HepG2 (cell line): ENCODE measurements at regions not wholly inside any gene's neighbourhood (a gene's known extent, or its start where the extent isn't known, plus 50 kb on each side); places are given as distances from the start of the nearest gene placed in this dataset.
"Not testable (repeated sequence)": the region's sequence is repeated elsewhere in the genome, so short reads cannot be mapped to it uniquely, and the experiment has no call there.

Source experiments
- ATAC-seq: fragments of 200-7000 bp; cut with Tn5 transposase; 3 replicates; pipeline ENCODE4 v1.9.1; 2020; ENCODE audit warnings: mild to moderate bottlenecking, moderate library complexity
- BruUV-seq: library from RNA; stranded (reverse); fragments of 400-500 nt; replicated peaks from 2 replicates; lab custom pipeline; 2021; lab: Mats Ljungman, UMichigan
- CTCF ChIA-PET: fragments of 300-600 bp; formaldehyde crosslinking; extraction: SDS; loops from one replicate; lab custom pipeline; 2021; ENCODE audit warnings: low total read pairs, inconsistent platforms, low intra/inter-chr PET ratio; lab: Yijun Ruan, JAX
- POLR2A ChIA-PET: fragments of 350-600 bp; sonication (Branson Sonifier 250); formaldehyde crosslinking; loops from one replicate; lab custom pipeline; 2020; ENCODE audit warnings: antibody characterized with exemption, inconsistent platforms; lab: Yijun Ruan, JAX
- DNase-seq: peaks from one replicate; pipeline ENCODE4 v3.0.0-alpha.2; 2015; ENCODE audit warnings: low spot score
- FAIRE-seq: peaks from 3 replicates; lab custom pipeline; 2011; peaks lifted over from hg19 to GRCh38; lab: Jason Lieb, UNC
- H2AFZ ChIP-seq: one replicate; pipeline ENCODE4 v1.6.1; 2011; ENCODE audit warnings: low read length, inconsistent platforms
- H3K27ac ChIP-seq: fragments of 300-600 bp; 3 replicates; pipeline ENCODE4 v1.8.0; 2011; ENCODE audit warnings: mixed run types, mild to moderate bottlenecking, mixed read lengths, low read length, inconsistent platforms; ENCODE audit not compliant: insufficient read depth; ENCODE audit errors: extremely low read length
- H3K27me3 ChIP-seq, 2 experiments: fragments of 200-600 bp in 1 of 2; 2 replicates in 1 of 2; 3 replicates in 1 of 2; pipeline versions ENCODE4 v1.6.0 to v1.8.0; 2011; ENCODE audit warnings: low read length in 2 of 2, mild to moderate bottlenecking in 2 of 2, moderate library complexity in 2 of 2, inconsistent platforms in 1 of 2; ENCODE audit not compliant: insufficient read depth in 2 of 2, control insufficient read depth in 1 of 2
- H3K36me3 ChIP-seq, 2 experiments: fragments of 200-600 bp in 1 of 2; replicated peaks in 1 of 2; 2 replicates in 1 of 2; 3 replicates in 1 of 2; pipeline versions ENCODE4 v1.5.1 to v1.8.0; 2011; ENCODE audit warnings: low read length in 2 of 2, inconsistent platforms in 1 of 2; ENCODE audit not compliant: insufficient read depth in 2 of 2, control insufficient read depth in 1 of 2
- H3K4me1 ChIP-seq: 2 replicates; pipeline ENCODE4 v1.5.1; 2012; ENCODE audit warnings: low read length, inconsistent platforms; ENCODE audit not compliant: insufficient read depth
- H3K4me2 ChIP-seq: 2 replicates; pipeline ENCODE4 v1.6.0; 2011; ENCODE audit warnings: low read depth, low read length, inconsistent platforms
- H3K4me3 ChIP-seq, 3 experiments: fragments of 200-600 bp in 1 of 3; sonication (generic), shearing (Covaris generic) in 1 of 3; replicated peaks in 1 of 3; 2 replicates each; pipeline ENCODE4 v1.5.1; 2011 to 2016; ENCODE audit warnings: low read length in 3 of 3, inconsistent platforms in 2 of 3, low read depth in 2 of 3, mild to moderate bottlenecking in 2 of 3, control low read depth in 1 of 3, mixed read lengths in 1 of 3; ENCODE audit not compliant: insufficient read depth in 1 of 3
- H3K79me2 ChIP-seq: one replicate; pipeline ENCODE4 v1.6.1; 2011; ENCODE audit warnings: low read length, inconsistent platforms; ENCODE audit not compliant: insufficient read depth
- H3K9ac ChIP-seq: 2 replicates; pipeline ENCODE4 v1.6.0; 2011; ENCODE audit warnings: mild to moderate bottlenecking, low read depth, low read length, inconsistent platforms; ENCODE audit not compliant: insufficient read depth
- H3K9me3 ChIP-seq: 2 replicates; pipeline ENCODE4 v1.5.1; 2012; ENCODE audit warnings: mild to moderate bottlenecking, low read length
- H4K20me1 ChIP-seq: 2 replicates; pipeline ENCODE4 v1.6.0; 2011; ENCODE audit warnings: inconsistent platforms, mild to moderate bottlenecking, low read length, moderate library complexity; ENCODE audit not compliant: insufficient read depth
- MLX ChIP-seq: IDR thresholded peaks from 2 replicates; pipeline ENCODE4 v1.6.1; 2016
- NR2C2 ChIP-seq: sonication (generic); formaldehyde crosslinking; IDR thresholded peaks from 2 replicates; pipeline ENCODE4 v1.4.0; 2020; ENCODE audit warnings: missing genetic modification reagents, mild to moderate bottlenecking, moderate library complexity, borderline replicate concordance
- REPIN1 ChIP-seq: sonication (generic); formaldehyde crosslinking; IDR thresholded peaks from 2 replicates; pipeline ENCODE4 v1.8.0; 2022; ENCODE audit warnings: missing genetic modification reagents, low read depth, mild to moderate bottlenecking, borderline replicate concordance
- RXRB ChIP-seq: IDR thresholded peaks from 2 replicates; pipeline ENCODE4 v1.6.1; 2016; ENCODE audit warnings: borderline replicate concordance, missing genetic modification reagents, missing compliant biosample characterization
- SRF ChIP-seq: IDR thresholded peaks from 2 replicates; pipeline ENCODE4 v1.6.1; 2011; ENCODE audit warnings: mild to moderate bottlenecking, low read depth, low read length, moderate library complexity
- ZNF430 ChIP-seq: sonication (generic); formaldehyde crosslinking; IDR thresholded peaks from 2 replicates; pipeline ENCODE4 v1.9.0; 2021; ENCODE audit warnings: mild to moderate bottlenecking, missing genetic modification reagents
- ZNF431 ChIP-seq: sonication (generic); formaldehyde crosslinking; IDR thresholded peaks from 2 replicates; pipeline ENCODE4 v1.9.0; 2022; ENCODE audit warnings: missing genetic modification reagents, low read depth, mild to moderate bottlenecking, borderline replicate concordance
- ZNF775 ChIP-seq: sonication (generic); formaldehyde crosslinking; IDR thresholded peaks from 2 replicates; pipeline ENCODE4 v1.4.0; 2020; ENCODE audit warnings: missing genetic modification reagents, mild to moderate bottlenecking, moderate library complexity, borderline replicate concordance
- WGBS: methylation state at CpG from one replicate; pipeline ENCODE4 v1.1.6; 2017; ENCODE audit warnings: low lambda C conversion rate; 5-methylcytosine and 5-hydroxymethylcytosine counted together
- in situ Hi-C: cut with HindIII; loops from 2 replicates; pipeline ENCODE4 v1.10.0; 2017; ENCODE audit warnings: low pct_unique_long_range_greater_than_20kb; ENCODE audit not compliant: extremely low pct_ligation_motif_present
- intact Hi-C: fragments of 100-400 bp; cut with micrococcal nuclease; formaldehyde crosslinking; loops from one replicate; pipeline ENCODE4 v1.10.0; 2022; ENCODE audit not compliant: unreplicated experiment

- TF ChIP-seq RXRB = peak; percentile 43; the same call in 1 of the 2 replicates
- 0 out of 2 replicates have a peak, but pooled peaks have one; percentile 31 for TF ChIP-seq NR2C2
- no peak for TF ChIP-seq ZNF775 (CRISPR knock-in tag)
- TF ChIP-seq SRF = no peak
These were observed 97.0 kb downstream of the TLR5 start (continued) for GRCh38 chr1:223046011-223046410.

DNA sequence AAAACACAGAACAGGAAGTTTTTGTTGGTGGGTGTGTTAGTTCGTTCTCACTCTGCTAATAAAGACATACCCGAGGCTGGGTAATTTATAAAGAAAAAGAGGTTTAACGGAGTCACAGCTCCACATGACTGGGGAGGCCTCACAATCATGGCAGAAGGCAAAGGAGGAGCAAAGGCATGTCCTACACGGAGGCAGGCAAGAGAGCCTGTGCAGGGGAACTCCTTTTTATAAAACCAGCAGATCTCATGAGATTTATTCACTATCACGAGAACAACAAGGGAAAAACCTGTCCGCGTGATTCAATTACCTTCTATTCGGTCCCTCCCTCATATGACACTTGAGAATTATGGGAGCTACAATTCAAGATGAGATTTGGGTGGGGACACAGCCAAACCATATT is 96.6 kb downstream of the TLR5 start:
- not testable (repeated sequence) for H3K9ac ChIP-seq
- TF ChIP-seq REPIN1 (0 out of 2 replicates have a peak, but pooled peaks have one; percentile 11), MLX (CRISPR knock-in tag) (0 out of 2 replicates have a peak, but pooled peaks have one; percentile 0), ZNF431 (CRISPR knock-in tag) (peak; percentile 88; the same call in 1 of the 2 replicates), ZNF430 (CRISPR knock-in tag) (peak; percentile 86)
- TF ChIP-seq, all 625 proteins: peak for 4; not testable (repeated sequence) for 621
- H3K79me2 ChIP-seq, H3K4me3 ChIP-seq, in situ Hi-C loops, DNase-seq, intact Hi-C loops, H2AFZ ChIP-seq, H3K36me3 ChIP-seq, H4K20me1 ChIP-seq, BruUV-seq, H3K27me3 ChIP-seq, CTCF ChIA-PET, FAIRE-seq, ATAC-seq: not testable (repeated sequence)
- WGBS = 57% methylated on average over 8 of the region's 8 CpGs
- Histone ChIP-seq H3K4me1 (peaks cover 23% of the 10 kb centered on the region), H3K4me2 (peak overlapping the region; percentile 72), H3K9me3 (peaks cover 21% of the 10 kb centered on the region), H3K27ac (peak overlapping the region; percentile 74)
- POLR2A ChIA-PET = interaction anchor here (0.7 to 1.1 kb wide), 2 partner anchors 13 to 36 kb away, joined by 3 read pairs; no protein-coding TSS in a partner anchor
